ENCODE measurements at regions not wholly inside any gene's neighbourhood (a gene's known extent, or its start where the extent isn't known, plus 50 kb on each side); places are given as distances from the start of the nearest gene placed in this dataset.

- no peaks in the 10 kb centered on the region for H4K20me1 ChIP-seq (ENCODE audit: insufficient read depth, low read length)
Measured at GRCh38 chr20:7010527-7010926, 243.0 kb downstream of the BMP2 start.

GRCh38 chr20:7015257-7015656 is 247.8 kb downstream of the BMP2 start:
- Histone ChIP-seq H3K27ac (ENCODE audit: low read length) (no peak overlapping the region), H3K4me3 (ENCODE audit: low read depth in 1 of 2, low read length in 2 of 2) (no peak overlapping the region), H3K27me3 (ENCODE audit: insufficient read depth, low read length, poor library complexity) (no peaks in the 10 kb centered on the region), H3K4me1 (ENCODE audit: insufficient read depth, low read length) (no peaks in the 10 kb centered on the region), H3K9ac (ENCODE audit: low read depth, low read length) (no peak overlapping the region), H3K36me3 (ENCODE audit: insufficient read depth, low read length) (no peaks in the 10 kb centered on the region), H4K20me1 (ENCODE audit: insufficient read depth, low read length) (no peaks in the 10 kb centered on the region), H2AFZ (ENCODE audit: low read depth, low read length) (no peak overlapping the region), H3K4me2 (ENCODE audit: insufficient read depth, low read length) (no peak overlapping the region), H3K9me3 (ENCODE audit: insufficient read depth, low read length, severe bottlenecking) (no peaks in the 10 kb centered on the region), H3K79me2 (ENCODE audit: insufficient read depth, low read length) (no peaks in the 10 kb centered on the region)
- TF ChIP-seq EZH2 (IDR thresholded peaks at IDR 0.05; ENCODE audit: borderline replicate concordance, low read depth, low read length, severe bottlenecking) = no peak
- TF ChIP-seq CTCF (IDR thresholded peaks at IDR 0.05; ENCODE audit: borderline replicate concordance, extremely low read depth, low read length, poor library complexity, severe bottlenecking) = no peak
- ATAC-seq (ENCODE audit: insufficient read depth, low read depth) (no peak), DNase-seq (no peak)

More at GRCh38 chr20:7010527-7010926, 243.0 kb downstream of the BMP2 start:
- ATAC-seq (ENCODE audit: insufficient read depth, low read depth) = no peak
- no peaks in the 10 kb centered on the region for H3K79me2 ChIP-seq (ENCODE audit: insufficient read depth, low read length)
- no peaks in the 10 kb centered on the region for H3K4me1 ChIP-seq (ENCODE audit: insufficient read depth, low read length)
- DNase-seq = no peak
- H3K27ac ChIP-seq (ENCODE audit: low read length) = no peak overlapping the region
- no peak overlapping the region for H3K4me3 ChIP-seq (ENCODE audit: low read depth in 1 of 2, low read length in 2 of 2)
- H2AFZ ChIP-seq (ENCODE audit: low read depth, low read length) = no peak overlapping the region
- no peak for TF ChIP-seq CTCF (IDR thresholded peaks at IDR 0.05; ENCODE audit: borderline replicate concordance, extremely low read depth, low read length, poor library complexity, severe bottlenecking)
- no peak for TF ChIP-seq EZH2 (IDR thresholded peaks at IDR 0.05; ENCODE audit: borderline replicate concordance, low read depth, low read length, severe bottlenecking)
- H3K36me3 ChIP-seq (ENCODE audit: insufficient read depth, low read length) = no peaks in the 10 kb centered on the region
- no peaks in the 10 kb centered on the region for H3K27me3 ChIP-seq (ENCODE audit: insufficient read depth, low read length, poor library complexity)
- no peak overlapping the region for H3K9ac ChIP-seq (ENCODE audit: low read depth, low read length)
- H3K9me3 ChIP-seq (ENCODE audit: insufficient read depth, low read length, severe bottlenecking) = peaks cover 2% of the 10 kb centered on the region
- no peak overlapping the region for H3K4me2 ChIP-seq (ENCODE audit: insufficient read depth, low read length)

DNA sequence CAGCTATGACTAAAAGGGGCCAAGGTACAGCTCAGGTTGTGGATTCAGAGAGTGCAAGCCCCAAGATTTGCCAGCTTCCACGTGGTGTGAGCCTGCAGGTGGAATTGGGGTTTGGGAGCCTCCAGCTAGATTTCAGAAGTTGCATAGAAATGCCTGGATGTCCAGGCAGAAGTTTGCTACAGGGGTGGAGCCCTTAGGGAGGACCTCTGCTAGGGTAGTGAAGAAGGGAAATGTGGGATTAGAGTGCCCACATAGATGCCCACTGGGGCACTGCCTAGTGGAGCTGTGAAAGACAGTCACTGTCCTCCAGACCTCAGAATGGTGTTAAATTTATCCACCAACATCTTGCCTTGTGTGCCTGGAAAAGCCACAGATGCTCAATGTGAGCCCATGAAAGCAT is 255.1 kb downstream of the BMP2 start:
- TF ChIP-seq CTCF (IDR thresholded peaks at IDR 0.05; ENCODE audit: borderline replicate concordance, extremely low read depth, low read length, poor library complexity, severe bottlenecking) (no peak), EZH2 (IDR thresholded peaks at IDR 0.05; ENCODE audit: borderline replicate concordance, low read depth, low read length, severe bottlenecking) (no peak)
- ATAC-seq (ENCODE audit: insufficient read depth, low read depth) (no peak), DNase-seq (no peak)
- Histone ChIP-seq H3K79me2 (ENCODE audit: insufficient read depth, low read length) (no peaks in the 10 kb centered on the region), H2AFZ (ENCODE audit: low read depth, low read length) (no peak overlapping the region), H3K27ac (ENCODE audit: low read length) (no peak overlapping the region), H3K4me3 (ENCODE audit: low read depth in 1 of 2, low read length in 2 of 2) (no peak overlapping the region), H4K20me1 (ENCODE audit: insufficient read depth, low read length) (no peaks in the 10 kb centered on the region), H3K4me2 (ENCODE audit: insufficient read depth, low read length) (no peak overlapping the region), H3K27me3 (ENCODE audit: insufficient read depth, low read length, poor library complexity) (no peaks in the 10 kb centered on the region), H3K4me1 (ENCODE audit: insufficient read depth, low read length) (no peaks in the 10 kb centered on the region), H3K36me3 (ENCODE audit: insufficient read depth, low read length) (no peaks in the 10 kb centered on the region), H3K9ac (ENCODE audit: low read depth, low read length) (no peak overlapping the region), H3K9me3 (ENCODE audit: insufficient read depth, low read length, severe bottlenecking) (peaks cover 7% of the 10 kb centered on the region)

DNA sequence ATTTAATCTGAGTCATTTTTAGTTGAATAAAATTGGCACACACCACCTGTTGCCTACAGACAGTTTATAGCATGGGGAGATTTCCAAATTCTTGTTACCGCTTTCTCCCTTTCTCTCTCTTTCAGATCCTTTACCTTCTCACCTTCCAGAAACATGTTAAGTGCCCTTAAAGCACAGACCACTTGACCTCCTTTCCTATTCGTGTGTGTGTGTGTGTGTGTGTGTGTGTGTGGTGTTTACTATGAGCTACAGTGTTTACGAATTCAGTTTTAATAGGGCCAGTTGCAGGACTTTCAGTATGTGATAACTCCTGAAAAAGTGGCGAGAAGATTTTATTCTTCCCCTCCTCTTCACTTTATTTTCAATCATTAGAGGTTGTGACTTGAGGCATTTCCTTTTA is 258.1 kb downstream of the BMP2 start:
- Histone ChIP-seq H3K4me2 (ENCODE audit: insufficient read depth, low read length) (no peak overlapping the region), H3K4me1 (ENCODE audit: insufficient read depth, low read length) (no peaks in the 10 kb centered on the region), H3K27me3 (ENCODE audit: insufficient read depth, low read length, poor library complexity) (no peaks in the 10 kb centered on the region), H3K36me3 (ENCODE audit: insufficient read depth, low read length) (no peaks in the 10 kb centered on the region), H2AFZ (ENCODE audit: low read depth, low read length) (no peak overlapping the region), H3K9ac (ENCODE audit: low read depth, low read length) (no peak overlapping the region), H3K27ac (ENCODE audit: low read length) (no peak overlapping the region), H4K20me1 (ENCODE audit: insufficient read depth, low read length) (no peaks in the 10 kb centered on the region), H3K4me3 (ENCODE audit: low read depth in 1 of 2, low read length in 2 of 2) (no peak overlapping the region), H3K9me3 (ENCODE audit: insufficient read depth, low read length, severe bottlenecking) (peaks cover 7% of the 10 kb centered on the region), H3K79me2 (ENCODE audit: insufficient read depth, low read length) (no peaks in the 10 kb centered on the region)
- TF ChIP-seq CTCF (IDR thresholded peaks at IDR 0.05; ENCODE audit: borderline replicate concordance, extremely low read depth, low read length, poor library complexity, severe bottlenecking) (no peak), EZH2 (IDR thresholded peaks at IDR 0.05; ENCODE audit: borderline replicate concordance, low read depth, low read length, severe bottlenecking) (no peak)
- no peak for DNase-seq
- no peak for ATAC-seq (ENCODE audit: insufficient read depth, low read depth)

All from DND-41 (cell line).